D721Med (cell line): ENCODE measurements at regions not wholly inside any gene's neighbourhood (a gene's known extent, or its start where the extent isn't known, plus 50 kb on each side); places are given as distances from the start of the nearest gene placed in this dataset.
"Not testable (repeated sequence)": the region's sequence is repeated elsewhere in the genome, so short reads cannot be mapped to it uniquely, and the experiment has no call there.

ENCODE experiments used
- DNase-seq: peaks from one replicate; pipeline ENCODE4 v3.0.0; 2011; ENCODE audit warnings: low spot score; ENCODE audit not compliant: insufficient read length
- FAIRE-seq: peaks from 2 replicates; lab custom pipeline; 2011; peaks lifted over from hg19 to GRCh38; lab: Jason Lieb, UNC
- CTCF ChIP-seq: IDR thresholded peaks from 2 replicates; pipeline ENCODE4 v1.5.1; 2012; ENCODE audit warnings: mild to moderate bottlenecking, control low read depth; ENCODE audit not compliant: insufficient read depth; ENCODE audit errors: missing control alignments

GRCh38 chr16:56011808-56012481, 136.8 kb upstream of the CES5A start:
- no peak for DNase-seq
- no peak for TF ChIP-seq CTCF
- FAIRE-seq, result no peak

DNA sequence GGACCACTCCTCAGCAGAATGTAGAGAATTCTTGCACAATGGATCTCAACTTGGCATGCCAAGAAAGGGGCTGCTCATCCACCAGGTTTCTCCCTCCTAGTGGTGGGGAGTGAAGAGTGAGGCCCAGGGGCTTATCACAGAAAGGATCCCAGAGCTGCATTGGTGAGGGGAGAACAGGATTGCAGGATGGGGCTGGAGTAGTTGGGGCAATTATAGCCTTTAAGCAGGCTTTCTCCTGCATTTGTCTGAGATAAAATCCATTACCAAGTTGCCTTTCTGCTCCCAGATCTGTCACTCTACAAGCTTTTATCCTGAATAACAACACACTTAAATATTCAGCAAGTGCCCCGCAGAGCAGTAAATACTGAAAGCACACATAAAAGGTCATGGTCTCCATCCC, 130.8 kb upstream of the CES5A start:
- no peak for TF ChIP-seq CTCF
- DNase-seq (no peak), FAIRE-seq (no peak)

GRCh38 chr16:55999683-56000082, 124.5 kb upstream of the CES5A start:
- no peak for DNase-seq
- FAIRE-seq, result no peak
- no peak for TF ChIP-seq CTCF

GRCh38 chr16:55993088-55993487, 117.9 kb upstream of the CES5A start:
- DNase-seq, result no peak
- FAIRE-seq, result no peak
- no peak for TF ChIP-seq CTCF

DNA sequence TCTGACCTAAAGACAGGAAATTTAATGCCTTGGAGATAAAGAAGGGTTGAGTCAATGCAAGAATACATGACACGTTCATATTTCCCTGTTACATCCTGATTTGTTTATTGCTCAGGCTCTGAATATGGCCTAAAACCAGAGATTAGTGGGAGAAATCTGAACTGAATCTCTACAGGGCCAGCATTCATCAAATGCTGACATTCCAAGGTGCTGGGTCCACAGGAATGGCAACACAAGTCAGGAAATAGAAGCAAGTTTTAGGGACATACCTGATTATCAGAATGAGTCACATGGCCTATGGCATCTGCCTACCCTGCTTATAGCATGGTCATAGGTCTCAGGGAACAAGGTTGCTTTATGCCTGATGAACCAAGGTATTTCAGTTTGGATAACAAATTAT, 117.4 kb upstream of the CES5A start:
- TF ChIP-seq CTCF, result no peak
- no peak for FAIRE-seq
- DNase-seq, result no peak

- FAIRE-seq (no peak), DNase-seq (no peak)
- no peak for TF ChIP-seq CTCF
These were observed 116.7 kb upstream of the CES5A start for GRCh38 chr16:55991843-55992242.

DNA sequence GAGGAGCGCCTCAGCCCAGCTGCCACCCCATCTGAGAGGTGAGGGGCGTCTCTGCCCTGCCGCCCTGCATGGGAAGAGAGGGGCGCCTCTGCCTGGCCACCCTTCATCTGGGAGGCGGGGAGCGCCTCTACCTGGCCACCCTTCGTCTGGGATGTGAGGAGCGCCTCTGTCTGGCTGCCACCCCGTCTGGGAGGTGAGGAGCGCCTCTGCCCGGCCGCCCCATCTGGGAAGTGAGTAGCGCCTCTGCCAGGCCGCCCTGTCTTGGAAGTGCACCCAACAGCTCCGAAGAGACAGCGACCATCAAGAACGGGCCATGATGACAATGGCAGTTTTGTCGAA, 114.4 kb upstream of the CES5A start:
- no peak for FAIRE-seq
- DNase-seq, result no peak
- TF ChIP-seq CTCF, result no peak

DNA sequence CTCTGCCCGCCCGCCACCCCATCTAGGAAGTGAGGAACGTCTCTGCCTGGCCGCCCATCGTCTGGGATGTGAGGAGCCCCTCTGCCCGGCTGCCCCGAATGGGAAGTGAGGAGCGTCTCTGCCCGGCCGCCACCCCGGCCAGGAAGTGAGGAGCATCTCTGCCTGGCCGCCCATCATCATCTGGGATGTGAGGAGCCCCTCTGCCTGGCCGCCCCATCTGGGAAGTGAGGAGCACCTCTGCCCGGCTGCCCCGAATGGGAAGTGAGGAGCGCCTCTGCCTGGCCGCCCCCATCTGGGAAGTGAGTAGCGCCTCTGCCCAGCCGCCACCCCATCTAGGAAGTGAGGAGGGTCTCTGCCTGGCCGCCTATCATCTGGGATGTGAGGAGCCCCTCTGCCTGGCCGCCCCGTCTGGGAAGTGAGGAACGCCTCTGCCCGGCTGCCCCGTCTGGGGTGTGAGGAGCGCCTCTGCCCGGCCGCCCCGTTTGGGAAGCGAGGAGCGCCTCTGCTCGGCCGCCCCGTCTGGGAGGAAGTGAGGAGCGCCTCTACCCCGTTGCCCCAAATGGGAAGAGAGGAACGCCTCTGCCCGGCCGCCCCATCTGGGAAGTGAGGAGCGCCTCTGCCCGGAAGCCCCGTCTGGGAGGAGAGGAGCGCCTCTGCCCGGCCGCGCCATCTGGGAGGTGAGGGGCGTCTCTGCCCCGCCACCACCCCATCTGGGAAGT, 113.8 kb upstream of the CES5A start:
- FAIRE-seq, DNase-seq: not testable (repeated sequence)
